GM12891 (cell line): ENCODE measurements at regions not wholly inside any gene's neighbourhood (a gene's known extent, or its start where the extent isn't known, plus 50 kb on each side); places are given as distances from the start of the nearest gene placed in this dataset.

Experiments
- DNase-seq: peaks from one replicate; pipeline ENCODE4 v3.0.0; 2011; ENCODE audit warnings: low spot score; ENCODE audit not compliant: insufficient read length
- FAIRE-seq: peaks from 2 replicates; lab custom pipeline; 2011; peaks lifted over from hg19 to GRCh38; lab: Jason Lieb, UNC
- PAX5 ChIP-seq: IDR thresholded peaks from 2 replicates; pipeline ENCODE4 v1.6.1; 2011; ENCODE audit warnings: low read length, moderate library complexity, mild to moderate bottlenecking; ENCODE audit not compliant: insufficient read depth, severe bottlenecking
- POLR2A ChIP-seq: IDR thresholded peaks from 2 replicates; pipeline ENCODE4 v1.6.1; 2011; ENCODE audit warnings: low read depth, low read length, control low read depth
- POLR2AphosphoS5 ChIP-seq: IDR thresholded peaks from 2 replicates; pipeline ENCODE4 v1.6.1; 2011; ENCODE audit warnings: low read depth, low read length, control low read depth
- POU2F2 ChIP-seq: IDR thresholded peaks from 2 replicates; pipeline ENCODE4 v1.6.1; 2011; ENCODE audit warnings: low read depth, mild to moderate bottlenecking, control low read depth, low read length, moderate library complexity
- SPI1 ChIP-seq: IDR thresholded peaks from 2 replicates; pipeline ENCODE4 v1.6.1; 2011; ENCODE audit warnings: low read depth, low read length, control low read depth
- TAF1 ChIP-seq: IDR thresholded peaks from 2 replicates; pipeline ENCODE4 v1.6.1; 2011; ENCODE audit warnings: low read depth, low read length, control low read depth

DNA sequence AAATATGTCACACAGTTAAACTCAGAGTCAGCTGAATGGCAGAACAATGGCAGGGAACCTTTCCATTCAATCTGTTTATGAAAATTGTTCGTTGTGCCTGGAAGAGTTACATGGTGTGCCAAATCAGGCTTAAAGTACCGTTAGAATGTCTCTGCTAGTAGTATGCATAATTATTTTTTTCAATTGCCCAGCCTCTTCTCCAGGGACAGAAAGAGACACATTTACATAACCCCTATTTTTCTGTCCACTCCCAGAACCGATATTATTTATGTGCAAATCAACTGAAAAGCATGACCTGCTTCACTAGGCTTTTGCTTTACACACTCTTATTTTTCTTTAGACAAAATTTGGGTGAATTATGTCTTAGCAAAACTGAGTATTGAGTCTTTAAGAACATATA, 459.1 kb downstream of the EFNA5 start:
- TF ChIP-seq POU2F2 (no peak), POLR2A (no peak), TAF1 (no peak), POLR2AphosphoS5 (no peak), SPI1 (no peak), PAX5 (no peak)
- no peak for FAIRE-seq
- DNase-seq, result no peak

DNA sequence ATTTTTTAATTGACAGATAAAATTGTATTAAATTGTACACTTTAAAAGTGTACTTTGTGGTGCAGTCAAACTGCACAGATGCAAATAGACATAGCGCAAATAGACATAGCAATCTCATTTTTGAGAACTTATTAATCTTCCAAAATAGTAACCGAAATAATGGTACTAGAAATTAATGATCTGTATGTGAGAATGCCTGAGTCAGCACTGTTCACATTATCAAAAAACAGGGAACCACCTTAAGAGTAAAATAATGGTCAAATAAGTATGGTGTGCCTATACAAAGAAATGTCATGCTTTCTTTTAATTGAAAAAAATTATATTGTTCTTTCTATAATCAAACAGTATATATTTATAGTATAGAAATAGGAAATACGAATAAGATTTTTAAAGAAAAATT, 461.9 kb downstream of the EFNA5 start:
- DNase-seq, result no peak
- FAIRE-seq, result no peak
- no peak for TF ChIP-seq PAX5
- TF ChIP-seq POLR2A, result no peak
- TF ChIP-seq SPI1, result no peak
- TF ChIP-seq TAF1, result no peak
- no peak for TF ChIP-seq POLR2AphosphoS5
- no peak for TF ChIP-seq POU2F2

DNA sequence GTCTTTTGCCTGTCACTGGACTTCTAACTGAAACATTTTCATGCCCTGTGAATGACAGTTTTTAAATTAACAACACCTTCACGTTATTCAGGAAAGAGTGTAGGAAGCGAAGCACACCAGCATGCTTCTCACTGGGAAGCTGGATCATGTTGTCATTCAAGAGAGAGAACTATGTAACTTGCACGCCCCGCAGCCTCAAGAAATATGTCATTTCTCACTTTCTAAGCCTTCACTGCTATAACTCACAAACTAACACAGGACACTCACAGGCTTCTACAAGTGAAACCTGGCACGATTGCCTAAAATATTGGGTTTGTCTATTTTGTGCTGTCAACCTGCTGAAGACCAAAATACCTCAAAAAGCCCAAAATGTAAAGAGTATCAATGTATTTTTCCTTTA, 466.3 kb downstream of the EFNA5 start:
- FAIRE-seq, result no peak

DNA sequence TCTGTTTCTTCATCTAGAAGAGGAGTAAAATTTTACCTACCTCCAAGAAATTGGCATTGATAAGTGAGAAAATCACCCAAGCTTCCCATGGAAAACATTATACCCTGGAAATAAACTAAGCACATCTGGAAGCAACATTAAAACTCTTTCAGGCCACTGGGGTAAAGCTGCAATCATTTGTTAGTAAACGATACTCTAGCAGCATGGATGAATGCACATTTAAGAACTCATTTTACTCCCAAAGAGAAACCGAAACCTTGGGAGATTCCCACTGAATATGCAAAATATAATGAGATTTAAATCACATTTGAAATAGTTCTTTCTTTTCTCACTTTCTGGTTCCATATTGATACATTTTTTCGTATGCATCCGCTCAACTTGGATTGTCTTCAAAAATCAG, 467.5 kb downstream of the EFNA5 start:
- no peak for TF ChIP-seq POU2F2
- TF ChIP-seq TAF1, result no peak
- TF ChIP-seq POLR2AphosphoS5, result no peak
- TF ChIP-seq POLR2A, result no peak
- FAIRE-seq (no peak), DNase-seq (no peak)

More for the DNA sequence above, 466.3 kb downstream of the EFNA5 start:
- TF ChIP-seq PAX5 (no peak), POLR2AphosphoS5 (no peak), SPI1 (no peak), TAF1 (no peak)
- no peak for DNase-seq

DNA sequence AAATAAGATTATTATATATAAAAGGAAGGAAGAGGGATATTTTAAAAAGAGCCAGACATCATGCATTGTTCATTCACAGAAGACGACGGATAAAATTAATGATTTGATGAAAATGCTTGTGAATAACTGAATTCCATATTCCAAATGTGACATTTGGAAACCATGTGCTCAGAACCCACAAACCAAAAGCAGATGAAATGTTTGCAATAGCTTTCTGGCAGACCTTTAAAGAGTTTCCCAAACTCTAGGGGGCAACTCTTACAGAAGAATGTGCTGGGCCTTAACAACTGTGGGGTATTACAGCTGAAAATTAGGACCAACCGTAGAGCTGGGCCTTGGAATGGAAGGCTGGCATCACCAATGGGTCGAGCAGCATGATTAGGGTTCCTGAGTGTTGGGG, 471.0 kb downstream of the EFNA5 start:
- FAIRE-seq, result no peak
- TF ChIP-seq PAX5, result no peak
- no peak for TF ChIP-seq POLR2A
- TF ChIP-seq POU2F2, result no peak
- no peak for TF ChIP-seq SPI1
- no peak for TF ChIP-seq POLR2AphosphoS5
- no peak for TF ChIP-seq TAF1

DNA sequence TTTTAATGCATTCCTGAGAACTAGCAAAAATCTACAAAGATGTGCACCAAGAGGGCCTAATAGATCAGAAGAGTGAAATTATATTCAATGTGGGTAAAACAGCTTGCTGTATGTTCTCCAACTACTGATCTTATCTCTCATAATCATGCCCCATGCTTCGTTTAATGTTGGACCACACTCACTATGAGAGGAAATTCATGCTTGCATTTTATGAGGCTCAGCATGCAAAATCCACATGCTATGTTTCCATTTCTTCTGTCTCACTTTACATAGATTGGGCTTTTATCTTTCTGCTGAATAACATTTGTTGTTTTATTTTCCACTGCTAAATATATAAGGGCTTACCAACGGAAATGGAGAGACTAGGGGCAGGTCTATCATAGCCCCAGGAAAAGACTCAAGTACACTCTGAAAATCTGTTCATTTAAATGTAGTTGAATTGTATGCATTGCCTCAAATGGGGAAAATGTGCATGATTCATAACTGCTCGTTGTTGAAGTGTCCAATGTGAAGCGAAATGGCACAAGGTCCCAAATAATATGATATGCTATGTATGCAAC, 474.2 kb downstream of the EFNA5 start:
- no peak for FAIRE-seq

More for the DNA sequence above, 471.0 kb downstream of the EFNA5 start:
- no peak for DNase-seq

DNA sequence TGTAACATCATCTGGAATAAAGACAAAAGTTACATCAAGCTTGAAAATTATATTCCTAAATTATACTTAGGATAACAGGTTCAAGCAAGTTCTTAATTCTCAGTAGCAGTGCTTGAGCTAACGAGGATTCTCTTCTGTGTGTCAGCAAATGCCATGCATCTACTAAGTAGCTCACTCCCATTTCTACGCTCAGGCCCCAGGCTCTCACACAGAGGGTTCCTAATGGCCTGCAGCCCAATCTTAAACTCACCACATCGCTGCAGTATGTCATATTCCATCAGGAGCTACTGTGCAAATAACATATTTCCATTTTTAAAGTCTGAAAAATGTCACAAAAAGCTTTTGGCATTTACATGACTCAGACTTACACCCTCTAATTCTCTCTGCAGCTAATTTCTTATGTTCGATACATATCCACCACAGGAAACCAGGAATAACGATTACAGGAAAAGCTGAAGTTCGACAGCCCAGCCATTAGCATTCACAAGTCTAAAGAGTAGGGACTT, 474.8 kb downstream of the EFNA5 start:
- FAIRE-seq (no peak), DNase-seq (no peak)
- TF ChIP-seq POU2F2 (no peak), SPI1 (no peak), POLR2A (no peak), PAX5 (no peak), TAF1 (no peak), POLR2AphosphoS5 (no peak)

More for the DNA sequence above, 474.2 kb downstream of the EFNA5 start:
- no peak for DNase-seq
- TF ChIP-seq TAF1 (no peak), PAX5 (no peak)

DNA sequence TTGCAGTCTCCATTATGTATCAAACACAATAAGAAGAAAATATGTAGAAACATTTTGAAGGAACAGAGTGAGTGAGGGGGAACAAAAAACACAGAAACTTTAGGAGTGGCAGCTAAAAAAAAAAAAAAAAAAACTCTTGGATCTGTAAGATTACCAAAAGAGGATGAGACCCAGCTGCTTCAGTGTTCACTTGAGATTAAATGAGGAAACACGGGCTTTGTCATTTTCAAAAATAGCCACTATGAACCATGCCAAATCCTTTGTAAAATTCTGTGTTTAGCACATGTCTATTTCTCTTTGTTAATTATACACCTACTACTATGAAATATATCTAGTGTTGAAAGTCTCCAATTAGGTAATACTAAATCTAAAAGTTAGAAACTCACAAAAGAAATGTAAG, 485.9 kb downstream of the EFNA5 start:
- TF ChIP-seq POLR2A (no peak), SPI1 (no peak), POU2F2 (no peak), TAF1 (no peak), PAX5 (no peak), POLR2AphosphoS5 (no peak)
- FAIRE-seq (no peak), DNase-seq (no peak)

DNA sequence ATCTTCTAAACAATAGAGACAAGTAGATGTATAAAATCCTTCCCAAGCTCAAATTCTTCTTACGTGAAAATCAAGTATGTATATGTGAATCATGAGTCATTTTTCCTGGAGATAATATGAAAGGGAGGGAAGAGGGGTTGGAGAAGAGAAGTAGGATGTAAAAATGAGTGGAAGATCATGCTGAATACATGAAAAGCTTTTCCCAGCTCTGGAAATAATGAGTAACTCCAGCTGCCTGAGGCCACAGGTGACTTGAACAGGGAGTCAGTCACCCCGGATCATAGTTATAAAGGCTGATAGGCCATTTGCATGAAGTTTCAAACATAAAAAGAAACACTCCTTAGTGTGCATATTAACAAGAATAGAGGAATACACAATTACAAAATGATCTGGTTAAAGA, 486.7 kb downstream of the EFNA5 start:
- no peak for FAIRE-seq
- TF ChIP-seq POLR2AphosphoS5, result no peak

DNA sequence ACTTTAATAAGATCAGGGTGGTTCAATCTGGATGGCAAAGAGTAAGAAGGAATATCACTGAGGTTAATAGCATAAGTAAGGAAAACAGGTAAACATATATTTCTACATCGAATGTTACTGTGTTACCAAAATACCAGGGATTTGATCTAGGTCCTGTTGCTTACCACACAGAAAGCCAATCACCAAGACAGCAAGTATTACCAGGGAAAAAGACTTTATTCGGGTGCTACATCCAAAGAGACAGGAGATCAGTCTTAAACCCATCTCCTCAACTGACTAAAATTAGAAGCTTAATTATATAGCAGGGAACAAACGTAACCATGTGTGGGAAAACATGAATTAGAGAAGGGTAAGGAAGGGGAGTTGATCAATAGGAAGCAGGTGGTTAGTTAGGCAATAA, 500.1 kb downstream of the EFNA5 start:
- no peak for TF ChIP-seq TAF1
- TF ChIP-seq POLR2A, result no peak
- no peak for TF ChIP-seq SPI1
- no peak for TF ChIP-seq PAX5
- TF ChIP-seq POLR2AphosphoS5, result no peak
- no peak for TF ChIP-seq POU2F2
- FAIRE-seq, result no peak

More for the DNA sequence above, 486.7 kb downstream of the EFNA5 start:
- DNase-seq, result no peak

DNA sequence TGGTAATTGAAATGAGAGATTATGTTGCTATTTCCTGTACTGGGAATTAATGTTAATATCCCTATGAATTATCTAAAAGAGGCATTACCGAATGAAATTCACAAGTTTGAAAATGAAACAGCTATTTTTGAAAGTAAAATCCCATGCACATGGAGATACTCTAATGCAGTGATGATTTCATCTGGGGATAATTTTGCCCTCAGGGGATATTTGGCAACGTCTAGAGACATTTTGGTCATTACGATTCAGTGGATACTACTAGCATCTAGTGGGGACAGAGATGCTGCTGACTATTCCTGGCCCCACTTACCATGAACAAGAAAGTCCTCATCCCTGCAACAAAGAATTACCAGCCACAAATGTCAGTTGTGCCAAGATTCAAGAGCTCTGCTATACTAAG, 500.9 kb downstream of the EFNA5 start:
- no peak for FAIRE-seq
- TF ChIP-seq POU2F2 (no peak), POLR2A (no peak), POLR2AphosphoS5 (no peak), TAF1 (no peak), SPI1 (no peak), PAX5 (no peak)
- DNase-seq, result no peak

More for the DNA sequence above, 500.1 kb downstream of the EFNA5 start:
- DNase-seq, result no peak
